RWPE1 (cell line): ENCODE measurements at regions not wholly inside any gene's neighbourhood (a gene's known extent, or its start where the extent isn't known, plus 50 kb on each side); places are given as distances from the start of the nearest gene placed in this dataset.

Source experiments
- CTCF ChIA-PET: fragments of 350-600 bp; sonication (Branson Sonifier 250); formaldehyde crosslinking; extraction: SDS; loops from one replicate; lab custom pipeline; 2021; lab: Yijun Ruan, JAX
- POLR2A ChIA-PET: fragments of 400-600 bp; formaldehyde crosslinking; extraction: SDS; loops from one replicate; lab custom pipeline; 2020; ENCODE audit warnings: antibody characterized with exemption; ENCODE audit not compliant: low non-redundant PET; lab: Yijun Ruan, JAX
- DNase-seq: peaks from one replicate; pipeline ENCODE4 v3.0.0; 2012; ENCODE audit warnings: low spot score
- H3K27ac ChIP-seq: fragments of 450-650 bp; 2 replicates; pipeline ENCODE4 v1.5.1; 2017
- TF ChIP-seq, protein P1 (sequence below): fragments of 450-650 bp; conservative IDR thresholded peaks from 2 replicates; pipeline ENCODE4 v1.5.1; 2017; ENCODE audit warnings: low read depth, mild to moderate bottlenecking

DNA sequence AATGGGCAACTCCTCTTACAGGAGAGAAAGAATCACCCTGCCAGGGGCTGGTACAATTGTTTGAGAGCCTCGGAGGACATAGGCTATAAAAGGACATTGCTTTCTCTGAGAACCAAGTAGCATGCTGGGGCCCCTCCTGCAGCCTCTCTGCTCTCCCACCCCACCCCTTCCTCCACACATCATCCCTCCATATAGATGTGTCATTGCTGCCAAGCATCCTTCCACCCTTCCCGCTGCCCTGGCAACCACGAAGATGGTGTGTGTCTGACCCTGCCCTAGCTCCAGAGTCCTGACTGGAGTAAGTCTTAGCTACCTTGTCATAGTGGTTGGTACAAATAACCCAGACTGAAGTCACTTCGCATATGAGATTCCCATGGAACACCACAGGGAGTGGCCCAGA is 129.7 kb downstream of the SNX5 start:
- CTCF ChIA-PET = no interaction called here
- no peak for DNase-seq
- TF ChIP-seq, protein P1, sequence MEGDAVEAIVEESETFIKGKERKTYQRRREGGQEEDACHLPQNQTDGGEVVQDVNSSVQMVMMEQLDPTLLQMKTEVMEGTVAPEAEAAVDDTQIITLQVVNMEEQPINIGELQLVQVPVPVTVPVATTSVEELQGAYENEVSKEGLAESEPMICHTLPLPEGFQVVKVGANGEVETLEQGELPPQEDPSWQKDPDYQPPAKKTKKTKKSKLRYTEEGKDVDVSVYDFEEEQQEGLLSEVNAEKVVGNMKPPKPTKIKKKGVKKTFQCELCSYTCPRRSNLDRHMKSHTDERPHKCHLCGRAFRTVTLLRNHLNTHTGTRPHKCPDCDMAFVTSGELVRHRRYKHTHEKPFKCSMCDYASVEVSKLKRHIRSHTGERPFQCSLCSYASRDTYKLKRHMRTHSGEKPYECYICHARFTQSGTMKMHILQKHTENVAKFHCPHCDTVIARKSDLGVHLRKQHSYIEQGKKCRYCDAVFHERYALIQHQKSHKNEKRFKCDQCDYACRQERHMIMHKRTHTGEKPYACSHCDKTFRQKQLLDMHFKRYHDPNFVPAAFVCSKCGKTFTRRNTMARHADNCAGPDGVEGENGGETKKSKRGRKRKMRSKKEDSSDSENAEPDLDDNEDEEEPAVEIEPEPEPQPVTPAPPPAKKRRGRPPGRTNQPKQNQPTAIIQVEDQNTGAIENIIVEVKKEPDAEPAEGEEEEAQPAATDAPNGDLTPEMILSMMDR = no peak
- POLR2A ChIA-PET = no interaction called here
- no peak overlapping the region for H3K27ac ChIP-seq

DNA sequence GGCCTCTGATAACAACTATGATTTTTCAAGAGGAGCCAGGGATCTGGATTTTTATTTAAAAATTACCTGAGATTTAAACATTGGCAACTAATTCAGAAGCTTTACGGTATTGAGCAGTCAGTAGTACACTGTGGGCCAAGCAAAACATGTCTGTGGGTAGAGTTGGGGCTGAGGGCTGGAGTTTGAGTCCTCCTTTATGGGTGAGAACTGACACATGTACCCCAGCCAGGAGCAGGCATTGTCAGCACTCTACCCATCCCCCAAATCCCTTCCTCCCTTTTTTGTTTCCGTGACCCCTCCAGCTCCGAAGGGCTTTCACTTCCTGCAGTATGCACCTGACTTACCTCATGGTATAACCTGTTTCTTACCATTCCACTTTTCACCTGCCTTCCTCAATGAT is 131.4 kb downstream of the SNX5 start:
- no peak overlapping the region for H3K27ac ChIP-seq
- TF ChIP-seq, protein P1 = no peak
- ChIA-PET POLR2A (no interaction called here), CTCF (interaction anchor here (0.7 kb wide), 1 partner anchor 251 kb away, joined by 3 read pairs; no protein-coding TSS in a partner anchor)
- no peak for DNase-seq

DNA sequence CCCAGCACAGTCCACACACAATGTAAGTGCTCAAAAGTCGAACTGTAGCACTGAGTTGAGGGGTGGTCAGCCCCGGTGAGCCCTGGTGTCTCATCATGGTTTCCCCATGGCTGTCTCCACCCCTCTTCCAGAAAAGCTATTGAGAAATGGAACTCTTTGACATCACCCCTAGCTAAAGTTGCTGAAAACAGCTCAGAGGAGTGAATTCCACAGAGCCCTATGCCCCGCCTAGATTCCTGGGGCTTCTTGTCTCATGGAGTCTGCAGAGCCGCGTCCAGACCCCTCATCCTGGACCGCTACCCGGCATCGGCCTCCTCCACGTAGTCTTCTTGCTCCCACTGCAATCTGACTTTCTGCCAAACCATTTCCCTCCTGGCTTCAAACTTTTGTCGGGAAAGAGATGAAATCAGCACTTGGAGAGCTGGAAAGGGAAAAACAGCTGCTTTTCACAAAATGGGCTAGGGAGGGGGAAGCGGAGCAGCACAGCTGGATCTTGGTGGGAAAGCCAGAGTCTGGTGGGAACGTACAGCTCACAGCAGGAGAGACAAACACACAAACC is 132.2 kb downstream of the SNX5 start:
- peak overlapping the region; percentile 69 for H3K27ac ChIP-seq
- TF ChIP-seq, protein P1 = no peak
- CTCF ChIA-PET = interaction anchor here (0.6 kb wide), 1 partner anchor 184 kb away, joined by 5 read pairs; no protein-coding TSS in a partner anchor
- no peak for DNase-seq
- POLR2A ChIA-PET = no interaction called here

DNA sequence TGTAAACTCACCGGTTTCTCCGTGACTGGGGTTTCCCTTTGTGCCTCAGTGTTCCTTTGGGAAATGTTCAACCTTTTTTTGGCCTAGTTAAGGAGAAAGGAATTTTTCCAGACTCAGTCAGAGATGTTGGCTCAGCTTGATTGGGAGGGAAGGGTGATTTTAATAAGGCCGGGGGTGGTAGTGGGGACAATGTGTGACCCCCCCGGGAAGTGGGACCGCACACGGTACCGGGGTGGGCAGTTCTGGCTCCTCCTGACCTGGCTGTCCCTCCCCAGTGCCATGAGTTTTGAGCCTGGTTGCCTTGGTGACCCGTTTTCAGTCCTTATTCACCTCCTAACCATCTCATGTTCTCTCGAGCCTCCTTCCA is 132.7 kb downstream of the SNX5 start:
- TF ChIP-seq, protein P1 = no peak
- POLR2A ChIA-PET = no interaction called here
- H3K27ac ChIP-seq = peak overlapping the region; percentile 69
- CTCF ChIA-PET = no interaction called here
- no peak for DNase-seq

DNA sequence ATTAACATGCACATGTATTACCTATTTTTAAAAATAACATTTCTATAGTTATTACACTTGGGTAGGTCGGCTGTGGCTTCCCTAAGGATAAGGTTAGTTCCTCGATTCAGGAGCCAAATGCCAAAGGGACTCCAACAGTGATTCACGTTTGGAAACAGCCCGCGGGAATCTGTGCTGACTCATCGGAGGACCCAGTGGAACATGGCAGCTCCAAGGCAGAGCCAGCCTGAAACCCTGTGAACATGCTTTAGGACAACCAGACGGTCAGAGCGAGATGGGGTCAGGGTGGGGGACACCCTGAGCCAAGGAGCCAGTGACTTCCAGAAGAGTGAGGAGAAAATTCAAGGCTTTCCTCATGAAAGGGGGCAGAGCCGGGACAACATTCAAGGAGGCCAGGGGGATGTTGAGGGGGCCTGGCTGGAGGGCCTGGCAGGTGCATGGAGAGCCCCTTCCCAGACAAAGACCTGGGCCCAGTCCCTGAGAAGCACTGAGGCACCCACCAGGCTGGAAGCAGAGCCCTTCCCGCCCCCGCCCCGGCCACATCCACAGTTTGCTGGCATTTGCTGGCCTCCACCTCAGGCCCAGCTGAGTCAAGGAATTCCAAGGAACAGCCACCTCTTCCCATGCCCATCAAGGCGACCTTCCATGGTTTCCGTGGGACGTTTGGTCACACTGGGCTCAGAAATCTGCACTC is 133.2 kb downstream of the SNX5 start:
- ChIA-PET CTCF (no interaction called here), POLR2A (no interaction called here)
- DNase-seq = peak; percentile 84
- TF ChIP-seq, protein P1 = no peak
- peak overlapping the region; percentile 69 for H3K27ac ChIP-seq

DNA sequence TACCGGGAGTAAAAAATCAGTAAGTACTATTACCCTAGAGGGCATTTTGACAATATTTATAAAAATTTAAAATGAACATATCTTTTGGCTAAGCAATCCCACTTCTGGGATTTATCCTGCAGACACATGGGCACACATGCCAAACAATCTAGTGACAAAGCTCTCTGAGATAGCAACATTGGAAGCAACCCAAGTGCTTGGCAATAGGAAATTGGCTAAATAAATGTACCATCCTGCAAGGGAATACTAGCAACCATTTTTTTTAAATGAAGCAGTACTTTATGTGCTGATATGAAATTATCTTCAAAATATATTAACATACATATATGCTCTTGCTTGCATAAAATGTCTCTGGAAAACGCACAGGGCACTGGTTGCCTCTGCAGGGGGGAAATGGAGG is 133.8 kb downstream of the SNX5 start:
- ChIA-PET CTCF (no interaction called here), POLR2A (no interaction called here)
- H3K27ac ChIP-seq = no peak overlapping the region; the same call in 1 of the 2 replicates
- DNase-seq = no peak
- TF ChIP-seq, protein P1 = no peak
